Head of caudate nucleus (tissue), 42 donors: ENCODE measurements at regions not wholly inside any gene's neighbourhood (a gene's known extent, or its start where the extent isn't known, plus 50 kb on each side); places are given as distances from the start of the nearest gene placed in this dataset.

Source experiments
- DNase-seq, 42 donors: peaks; one replicate each; pipeline versions ENCODE4 v3.0.0 to v3.0.0-alpha.2; 2020 to 2021; ENCODE audit warnings: mixed read lengths in 7 of 42
- intact Hi-C: fragments of 100-400 bp; cut with DNase I; formaldehyde crosslinking; loops from one replicate; pipeline ENCODE4 v1.15.0; 2022

GRCh38 chr3:148599481-148599880, 98.2 kb upstream of the AGTR1 start:
- no peak for DNase-seq
- intact Hi-C loops, result no loop called here

GRCh38 chr3:148600440-148600839, 97.3 kb upstream of the AGTR1 start:
- intact Hi-C loops, result no loop called here
- no peak for DNase-seq

GRCh38 chr3:148600902-148601765, 96.6 kb upstream of the AGTR1 start:
- intact Hi-C loops, result no loop called here

GRCh38 chr3:148601766-148602685, 95.7 kb upstream of the AGTR1 start:
- no peak for DNase-seq
- intact Hi-C loops, result no loop called here

More at GRCh38 chr3:148600902-148601765, 96.6 kb upstream of the AGTR1 start:
- DNase-seq, result no peak

- intact Hi-C loops, result no loop called here
- DNase-seq, result no peak
Measured at GRCh38 chr3:148604270-148605085, 93.2 kb upstream of the AGTR1 start.

- intact Hi-C loops, result no loop called here
- no peak for DNase-seq
Measured at GRCh38 chr3:148605521-148605920, 92.2 kb upstream of the AGTR1 start.

- DNase-seq, result no peak
- intact Hi-C loops, result no loop called here
Measured at GRCh38 chr3:148606979-148607378, 90.7 kb upstream of the AGTR1 start.

GRCh38 chr3:148607491-148607890, 90.2 kb upstream of the AGTR1 start:
- intact Hi-C loops, result no loop called here

GRCh38 chr3:148612278-148612677, 85.4 kb upstream of the AGTR1 start:
- DNase-seq, result no peak
- intact Hi-C loops, result no loop called here

More at GRCh38 chr3:148607491-148607890, 90.2 kb upstream of the AGTR1 start:
- DNase-seq, result no peak

- intact Hi-C loops, result no loop called here
- no peak for DNase-seq
Measured at GRCh38 chr3:148615382-148615781, 82.3 kb upstream of the AGTR1 start.

- intact Hi-C loops, result no loop called here
- no peak for DNase-seq
Measured at GRCh38 chr3:148625095-148625736, 72.5 kb upstream of the AGTR1 start.

GRCh38 chr3:148625991-148626390, 71.7 kb upstream of the AGTR1 start:
- intact Hi-C loops, result no loop called here
- no peak for DNase-seq

- no peak for DNase-seq
- intact Hi-C loops, result no loop called here
Measured at GRCh38 chr3:148629006-148629405, 68.7 kb upstream of the AGTR1 start.

- intact Hi-C loops, result no loop called here
- no peak for DNase-seq
Measured at GRCh38 chr3:148631124-148631903, 66.4 kb upstream of the AGTR1 start.

GRCh38 chr3:148641722-148642121, 56.0 kb upstream of the AGTR1 start:
- no peak for DNase-seq
- intact Hi-C loops, result no loop called here

- no peak for DNase-seq
- intact Hi-C loops, result no loop called here
Measured at GRCh38 chr3:148642214-148642613, 55.5 kb upstream of the AGTR1 start.

- intact Hi-C loops, result no loop called here
- DNase-seq, result peak in 5 of 42 donors; percentile 6 to 43 (median 8)
Measured at GRCh38 chr3:148642616-148643015, 55.1 kb upstream of the AGTR1 start.

- peak in 2 of 42 donors; percentile 27 to 40 for DNase-seq
- intact Hi-C loops, result no loop called here
Measured at GRCh38 chr3:148643389-148643840, 54.3 kb upstream of the AGTR1 start.
